Endodermal cell (in vitro differentiated cells): ENCODE measurements at regions not wholly inside any gene's neighbourhood (a gene's known extent, or its start where the extent isn't known, plus 50 kb on each side); places are given as distances from the start of the nearest gene placed in this dataset.

Experiments used
- DNase-seq: peaks from one replicate; pipeline ENCODE4 v3.0.0-alpha.2; 2017
- H3K27ac ChIP-seq: 2 replicates; pipeline ENCODE4 v1.5.1; 2013; ENCODE audit warnings: mild to moderate bottlenecking, low read depth, low read length, moderate library complexity
- H3K27me3 ChIP-seq: 2 replicates; pipeline ENCODE4 v1.6.1; 2013; ENCODE audit warnings: mild to moderate bottlenecking, low read length, moderate library complexity; ENCODE audit not compliant: insufficient read depth, control insufficient read depth, poor library complexity, severe bottlenecking
- H3K36me3 ChIP-seq: 2 replicates; pipeline ENCODE4 v1.7.0; 2013; ENCODE audit warnings: mild to moderate bottlenecking, low read length, moderate library complexity; ENCODE audit not compliant: control insufficient read depth, insufficient read depth
- H3K4me1 ChIP-seq: one replicate; pipeline ENCODE4 v1.7.0; 2013; ENCODE audit warnings: low read length; ENCODE audit not compliant: control insufficient read depth, insufficient read depth
- H3K4me3 ChIP-seq: 2 replicates; pipeline ENCODE4 v1.5.1; 2013; ENCODE audit warnings: mild to moderate bottlenecking, low read length, moderate library complexity
- H3K9ac ChIP-seq: 2 replicates; pipeline ENCODE4 v1.6.1; 2013; ENCODE audit warnings: mild to moderate bottlenecking, low read length, moderate library complexity; ENCODE audit not compliant: poor library complexity, severe bottlenecking; ENCODE audit errors: extremely low read depth
- H3K9me3 ChIP-seq: 2 replicates; pipeline ENCODE4 v1.6.1; 2013; ENCODE audit warnings: mild to moderate bottlenecking, low read length, moderate library complexity; ENCODE audit not compliant: control insufficient read depth
- H3K27ac Mint-ChIP-seq: 2 replicates; pipeline ENCODE4 v1.8.0; 2020; ENCODE audit warnings: mixed read lengths
- H3K27me3 Mint-ChIP-seq: 2 replicates; pipeline ENCODE4 v1.8.0; 2021; ENCODE audit warnings: mild to moderate bottlenecking, mixed read lengths; ENCODE audit not compliant: insufficient read depth
- H3K36me3 Mint-ChIP-seq: 2 replicates; pipeline ENCODE4 v1.8.0; 2020; ENCODE audit warnings: low read depth, mixed read lengths
- H3K4me1 Mint-ChIP-seq: 2 replicates; pipeline ENCODE4 v1.8.0; 2020; ENCODE audit warnings: mixed read lengths
- H3K4me3 Mint-ChIP-seq: 2 replicates; pipeline ENCODE4 v1.8.0; 2020; ENCODE audit warnings: mild to moderate bottlenecking, moderate library complexity, mixed read lengths
- H3K9me3 Mint-ChIP-seq: 2 replicates; pipeline ENCODE4 v1.8.0; 2020; ENCODE audit warnings: mild to moderate bottlenecking, mixed read lengths
- CTCF ChIP-seq: fragments of 200-600 bp; sonication (generic); conservative IDR thresholded peaks from 2 replicates; pipeline ENCODE4 v1.5.0; 2021; ENCODE audit warnings: antibody characterized with exemption, mild to moderate bottlenecking
- WGBS, 2 experiments: methylation state at CpG; one replicate each; pipeline versions ENCODE4 v1.1.5 to v1.1.7; 2013; ENCODE audit warnings: missing lambda C conversion rate in 2 of 2, mixed read lengths in 1 of 2; ENCODE audit not compliant: insufficient coverage in 1 of 2, insufficient read length in 1 of 2; 5-methylcytosine and 5-hydroxymethylcytosine counted together

GRCh38 chr5:56314529-56314928, 81.4 kb upstream of the ANKRD55 start:
- H3K9ac ChIP-seq = no peak overlapping the region
- Mint-ChIP-seq H3K27me3 (peaks cover 23% of the 10 kb centered on the region), H3K36me3 (no peaks in the 10 kb centered on the region), H3K4me3 (no peak overlapping the region), H3K4me1 (peaks cover 14% of the 10 kb centered on the region), H3K9me3 (no peaks in the 10 kb centered on the region), H3K27ac (no peak overlapping the region)
- H3K27ac ChIP-seq = no peak overlapping the region
- DNase-seq = peak; percentile 64
- H3K4me3 ChIP-seq = no peak overlapping the region
- H3K36me3 ChIP-seq = no peaks in the 10 kb centered on the region
- H3K9me3 ChIP-seq = no peaks in the 10 kb centered on the region
- no peaks in the 10 kb centered on the region for H3K27me3 ChIP-seq
- 55 to 78% methylated on average over 4 to 6 of the region's 6 CpGs for WGBS, 2 experiments
- peak; percentile 71 for TF ChIP-seq CTCF
- no peaks in the 10 kb centered on the region for H3K4me1 ChIP-seq

- H3K36me3 Mint-ChIP-seq = no peaks in the 10 kb centered on the region
- H3K27ac Mint-ChIP-seq = no peak overlapping the region
- Histone ChIP-seq H3K36me3 (no peaks in the 10 kb centered on the region), H3K27ac (no peak overlapping the region), H3K4me3 (no peak overlapping the region), H3K9me3 (no peaks in the 10 kb centered on the region), H3K9ac (no peak overlapping the region), H3K27me3 (peaks cover 4% of the 10 kb centered on the region), H3K4me1 (no peaks in the 10 kb centered on the region)
- TF ChIP-seq CTCF = no peak
- H3K4me3 Mint-ChIP-seq = no peak overlapping the region
- H3K27me3 Mint-ChIP-seq = peaks cover 23% of the 10 kb centered on the region
- H3K9me3 Mint-ChIP-seq = no peaks in the 10 kb centered on the region
- no peak for DNase-seq
- H3K4me1 Mint-ChIP-seq = peaks cover 14% of the 10 kb centered on the region
These were observed 80.5 kb upstream of the ANKRD55 start for GRCh38 chr5:56313596-56313995.

- peaks cover 14% of the 10 kb centered on the region for H3K4me1 Mint-ChIP-seq
- no peak overlapping the region for H3K27ac Mint-ChIP-seq
- no peaks in the 10 kb centered on the region for H3K36me3 ChIP-seq
These were observed 79.9 kb upstream of the ANKRD55 start for GRCh38 chr5:56313004-56313531.

More at GRCh38 chr5:56313004-56313531, 79.9 kb upstream of the ANKRD55 start:
- peaks cover 23% of the 10 kb centered on the region for H3K27me3 Mint-ChIP-seq
- 90 to 100% methylated on average over 4 to 5 of the region's 5 CpGs for WGBS, 2 experiments
- H3K9ac ChIP-seq = no peak overlapping the region
- peaks cover 4% of the 10 kb centered on the region for H3K27me3 ChIP-seq
- H3K36me3 Mint-ChIP-seq = no peaks in the 10 kb centered on the region
- H3K4me1 ChIP-seq = no peaks in the 10 kb centered on the region
- H3K27ac ChIP-seq = no peak overlapping the region
- H3K4me3 ChIP-seq = no peak overlapping the region
- H3K9me3 ChIP-seq = no peaks in the 10 kb centered on the region
- no peak for DNase-seq
- H3K9me3 Mint-ChIP-seq = no peaks in the 10 kb centered on the region
- TF ChIP-seq CTCF = no peak
- H3K4me3 Mint-ChIP-seq = no peak overlapping the region
